Nephron progenitor cell (in vitro differentiated cells): ENCODE measurements at regions not wholly inside any gene's neighbourhood (a gene's known extent, or its start where the extent isn't known, plus 50 kb on each side); places are given as distances from the start of the nearest gene placed in this dataset.

Experiments used
- DNase-seq: peaks from one replicate; pipeline ENCODE4 v3.0.0; 2021
- H3K27ac Mint-ChIP-seq: 2 replicates; pipeline ENCODE4 v1.8.0; 2021; ENCODE audit warnings: mild to moderate bottlenecking, moderate library complexity, mixed read lengths
- H3K27me3 Mint-ChIP-seq: 2 replicates; pipeline ENCODE4 v1.8.0; 2021; ENCODE audit warnings: mild to moderate bottlenecking, low read depth, mixed read lengths; ENCODE audit not compliant: poor library complexity
- H3K36me3 Mint-ChIP-seq: 2 replicates; pipeline ENCODE4 v1.8.0; 2021; ENCODE audit warnings: low read depth, mixed read lengths
- H3K4me1 Mint-ChIP-seq: 2 replicates; pipeline ENCODE4 v1.8.0; 2021; ENCODE audit warnings: mixed read lengths
- H3K4me3 Mint-ChIP-seq: 2 replicates; pipeline ENCODE4 v1.8.0; 2021; ENCODE audit warnings: mild to moderate bottlenecking, moderate library complexity, mixed read lengths
- H3K9me3 Mint-ChIP-seq: 2 replicates; pipeline ENCODE4 v1.8.0; 2021; ENCODE audit warnings: mild to moderate bottlenecking, moderate library complexity, mixed read lengths
- CTCF ChIP-seq: fragments of 200-600 bp; sonication (generic); IDR thresholded peaks from 2 replicates; pipeline ENCODE4 v1.5.0; 2021; ENCODE audit warnings: antibody characterized with exemption

- H3K4me3 Mint-ChIP-seq, result no peak overlapping the region
- no peak overlapping the region for H3K27ac Mint-ChIP-seq
- peaks cover 15% of the 10 kb centered on the region for H3K9me3 Mint-ChIP-seq
- peaks cover 12% of the 10 kb centered on the region for H3K4me1 Mint-ChIP-seq
- no peaks in the 10 kb centered on the region for H3K27me3 Mint-ChIP-seq
- TF ChIP-seq CTCF, result no peak
- no peaks in the 10 kb centered on the region for H3K36me3 Mint-ChIP-seq
- no peak for DNase-seq
Measured at GRCh38 chr7:19213746-19214145, 68.5 kb upstream of the FERD3L start.

- H3K4me1 Mint-ChIP-seq, result peaks cover 12% of the 10 kb centered on the region
- peak overlapping the region; percentile 74 for H3K27ac Mint-ChIP-seq
- H3K27me3 Mint-ChIP-seq, result no peaks in the 10 kb centered on the region
- no peak overlapping the region for H3K4me3 Mint-ChIP-seq
- H3K9me3 Mint-ChIP-seq, result no peaks in the 10 kb centered on the region
- no peak for TF ChIP-seq CTCF
- no peak for DNase-seq
- no peaks in the 10 kb centered on the region for H3K36me3 Mint-ChIP-seq
Measured at GRCh38 chr7:19210893-19211413, 65.7 kb upstream of the FERD3L start.

- H3K27ac Mint-ChIP-seq, result peak overlapping the region; percentile 30
- H3K9me3 Mint-ChIP-seq, result no peaks in the 10 kb centered on the region
Measured at GRCh38 chr7:19209166-19209696, 64.0 kb upstream of the FERD3L start.

GRCh38 chr7:19206721-19207120 is 61.5 kb upstream of the FERD3L start:
- no peak overlapping the region for H3K4me3 Mint-ChIP-seq
- DNase-seq, result no peak
- no peak overlapping the region for H3K27ac Mint-ChIP-seq
- TF ChIP-seq CTCF, result no peak
- H3K9me3 Mint-ChIP-seq, result no peaks in the 10 kb centered on the region
- peaks cover 5% of the 10 kb centered on the region for H3K27me3 Mint-ChIP-seq
- no peaks in the 10 kb centered on the region for H3K36me3 Mint-ChIP-seq
- peaks cover 18% of the 10 kb centered on the region for H3K4me1 Mint-ChIP-seq

More at GRCh38 chr7:19209166-19209696, 64.0 kb upstream of the FERD3L start:
- Mint-ChIP-seq H3K4me3 (no peak overlapping the region), H3K27me3 (peaks cover 5% of the 10 kb centered on the region), H3K36me3 (no peaks in the 10 kb centered on the region), H3K4me1 (peaks cover 12% of the 10 kb centered on the region)
- no peak for DNase-seq
- no peak for TF ChIP-seq CTCF

GRCh38 chr7:19203686-19204085 is 58.5 kb upstream of the FERD3L start:
- Mint-ChIP-seq H3K9me3 (peaks cover 10% of the 10 kb centered on the region), H3K27ac (no peak overlapping the region), H3K27me3 (peaks cover 5% of the 10 kb centered on the region), H3K36me3 (no peaks in the 10 kb centered on the region), H3K4me1 (peaks cover 7% of the 10 kb centered on the region), H3K4me3 (no peak overlapping the region)
- DNase-seq, result no peak
- TF ChIP-seq CTCF, result no peak

- Mint-ChIP-seq H3K27me3 (peaks cover 5% of the 10 kb centered on the region), H3K27ac (no peak overlapping the region), H3K36me3 (no peaks in the 10 kb centered on the region), H3K4me3 (no peak overlapping the region), H3K9me3 (peaks cover 10% of the 10 kb centered on the region), H3K4me1 (peaks cover 7% of the 10 kb centered on the region)
- DNase-seq, result no peak
- no peak for TF ChIP-seq CTCF
Measured at GRCh38 chr7:19202599-19202998, 57.4 kb upstream of the FERD3L start.
